ENCODE measurements at regions not wholly inside any gene's neighbourhood (a gene's known extent, or its start where the extent isn't known, plus 50 kb on each side); places are given as distances from the start of the nearest gene placed in this dataset.

DNA sequence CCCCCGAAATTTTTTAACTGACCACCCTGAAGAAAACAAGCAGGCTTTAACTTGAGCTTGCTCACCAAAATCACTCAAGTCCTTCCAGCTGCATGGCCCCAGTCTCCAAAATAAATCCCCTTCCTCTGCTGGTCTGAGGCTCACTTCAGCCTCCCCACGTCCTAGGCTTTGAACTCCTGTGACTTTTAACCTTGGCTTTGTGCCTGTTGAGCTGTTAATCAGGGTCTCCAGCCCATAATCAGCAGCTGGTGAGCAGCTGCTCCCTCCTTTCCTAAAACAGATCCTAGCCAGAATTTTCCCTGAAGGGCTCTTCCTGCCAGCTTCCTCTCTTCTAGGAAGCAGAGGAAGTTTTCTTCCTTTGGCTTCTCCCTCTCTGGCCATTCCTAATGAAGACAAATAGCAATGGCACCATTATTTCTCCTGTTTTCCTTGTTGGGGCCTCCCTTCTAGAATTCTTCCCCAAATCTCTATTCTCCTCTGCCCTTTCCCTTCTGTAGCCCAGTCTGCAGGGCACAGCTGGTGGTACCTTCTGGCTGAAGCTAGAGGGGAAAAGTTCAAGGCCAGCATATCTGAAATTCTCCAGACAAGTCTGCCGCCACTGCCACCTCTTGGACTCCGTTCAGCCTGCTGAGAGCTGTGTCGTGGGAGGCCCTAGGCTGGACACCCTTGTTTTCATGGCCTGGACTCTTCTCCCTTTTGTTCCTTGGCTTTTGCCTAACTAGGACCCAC, 152.1 kb downstream of the NOC3L start:
- no peak for TF ChIP-seq ZBTB1 (CRISPR knock-in tag; IDR thresholded peaks at IDR 0.05; ENCODE audit: borderline replicate concordance)
- TF ChIP-seq, protein P1, sequence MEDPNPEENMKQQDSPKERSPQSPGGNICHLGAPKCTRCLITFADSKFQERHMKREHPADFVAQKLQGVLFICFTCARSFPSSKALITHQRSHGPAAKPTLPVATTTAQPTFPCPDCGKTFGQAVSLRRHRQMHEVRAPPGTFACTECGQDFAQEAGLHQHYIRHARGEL (CRISPR knock-in tag; IDR thresholded peaks at IDR 0.05), result no peak
- TF ChIP-seq, protein P2, sequence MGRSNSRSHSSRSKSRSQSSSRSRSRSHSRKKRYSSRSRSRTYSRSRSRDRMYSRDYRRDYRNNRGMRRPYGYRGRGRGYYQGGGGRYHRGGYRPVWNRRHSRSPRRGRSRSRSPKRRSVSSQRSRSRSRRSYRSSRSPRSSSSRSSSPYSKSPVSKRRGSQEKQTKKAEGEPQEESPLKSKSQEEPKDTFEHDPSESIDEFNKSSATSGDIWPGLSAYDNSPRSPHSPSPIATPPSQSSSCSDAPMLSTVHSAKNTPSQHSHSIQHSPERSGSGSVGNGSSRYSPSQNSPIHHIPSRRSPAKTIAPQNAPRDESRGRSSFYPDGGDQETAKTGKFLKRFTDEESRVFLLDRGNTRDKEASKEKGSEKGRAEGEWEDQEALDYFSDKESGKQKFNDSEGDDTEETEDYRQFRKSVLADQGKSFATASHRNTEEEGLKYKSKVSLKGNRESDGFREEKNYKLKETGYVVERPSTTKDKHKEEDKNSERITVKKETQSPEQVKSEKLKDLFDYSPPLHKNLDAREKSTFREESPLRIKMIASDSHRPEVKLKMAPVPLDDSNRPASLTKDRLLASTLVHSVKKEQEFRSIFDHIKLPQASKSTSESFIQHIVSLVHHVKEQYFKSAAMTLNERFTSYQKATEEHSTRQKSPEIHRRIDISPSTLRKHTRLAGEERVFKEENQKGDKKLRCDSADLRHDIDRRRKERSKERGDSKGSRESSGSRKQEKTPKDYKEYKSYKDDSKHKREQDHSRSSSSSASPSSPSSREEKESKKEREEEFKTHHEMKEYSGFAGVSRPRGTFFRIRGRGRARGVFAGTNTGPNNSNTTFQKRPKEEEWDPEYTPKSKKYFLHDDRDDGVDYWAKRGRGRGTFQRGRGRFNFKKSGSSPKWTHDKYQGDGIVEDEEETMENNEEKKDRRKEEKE (IDR thresholded peaks at IDR 0.05), result no peak
- TF ChIP-seq RFX5 (IDR thresholded peaks at IDR 0.05; ENCODE audit: low read depth, low read length), result no peak
- no peak for TF ChIP-seq POLR2G (IDR thresholded peaks at IDR 0.05; ENCODE audit: low read depth, low read length)
